Astrocyte (in vitro differentiated cells and primary cell): ENCODE measurements at regions not wholly inside any gene's neighbourhood (a gene's known extent, or its start where the extent isn't known, plus 50 kb on each side); places are given as distances from the start of the nearest gene placed in this dataset.

ENCODE experiments used
- EZH2 ChIP-seq: IDR thresholded peaks from 2 replicates; pipeline ENCODE4 v1.6.1; 2012; ENCODE audit warnings: mild to moderate bottlenecking, low read length, inconsistent platforms; ENCODE audit not compliant: insufficient read depth
- TF ChIP-seq, protein P1 (sequence below): IDR thresholded peaks from 2 replicates; pipeline ENCODE4 v1.5.1; 2011; ENCODE audit warnings: low read depth, mild to moderate bottlenecking, inconsistent platforms, low read length, moderate library complexity; ENCODE audit not compliant: insufficient read depth

DNA sequence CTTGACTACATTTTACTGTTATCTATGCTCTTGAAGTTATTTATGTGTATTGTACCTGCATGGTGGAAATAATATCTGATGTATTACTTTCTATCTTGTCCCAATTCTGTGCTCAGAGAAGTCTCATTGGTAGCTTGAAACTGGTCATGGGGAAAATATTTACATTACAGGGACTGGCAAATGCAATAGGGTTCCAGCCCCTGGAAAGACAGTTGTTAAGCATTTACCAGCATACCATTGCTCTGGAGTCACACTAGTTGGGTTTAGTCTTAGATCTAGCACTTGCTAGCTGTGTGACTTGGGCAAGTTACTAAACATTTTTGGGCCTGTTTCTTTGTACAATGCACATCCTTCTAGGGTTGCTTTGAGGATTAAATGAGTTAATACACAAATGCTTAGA lies 86.3 kb upstream of the NRXN3 start:
- TF ChIP-seq, protein P1, sequence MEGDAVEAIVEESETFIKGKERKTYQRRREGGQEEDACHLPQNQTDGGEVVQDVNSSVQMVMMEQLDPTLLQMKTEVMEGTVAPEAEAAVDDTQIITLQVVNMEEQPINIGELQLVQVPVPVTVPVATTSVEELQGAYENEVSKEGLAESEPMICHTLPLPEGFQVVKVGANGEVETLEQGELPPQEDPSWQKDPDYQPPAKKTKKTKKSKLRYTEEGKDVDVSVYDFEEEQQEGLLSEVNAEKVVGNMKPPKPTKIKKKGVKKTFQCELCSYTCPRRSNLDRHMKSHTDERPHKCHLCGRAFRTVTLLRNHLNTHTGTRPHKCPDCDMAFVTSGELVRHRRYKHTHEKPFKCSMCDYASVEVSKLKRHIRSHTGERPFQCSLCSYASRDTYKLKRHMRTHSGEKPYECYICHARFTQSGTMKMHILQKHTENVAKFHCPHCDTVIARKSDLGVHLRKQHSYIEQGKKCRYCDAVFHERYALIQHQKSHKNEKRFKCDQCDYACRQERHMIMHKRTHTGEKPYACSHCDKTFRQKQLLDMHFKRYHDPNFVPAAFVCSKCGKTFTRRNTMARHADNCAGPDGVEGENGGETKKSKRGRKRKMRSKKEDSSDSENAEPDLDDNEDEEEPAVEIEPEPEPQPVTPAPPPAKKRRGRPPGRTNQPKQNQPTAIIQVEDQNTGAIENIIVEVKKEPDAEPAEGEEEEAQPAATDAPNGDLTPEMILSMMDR: no peak
- TF ChIP-seq EZH2: no peak
